ENCODE measurements at regions not wholly inside any gene's neighbourhood (a gene's known extent, or its start where the extent isn't known, plus 50 kb on each side); places are given as distances from the start of the nearest gene placed in this dataset.

- in situ Hi-C loops (cut with MboI; ENCODE audit: low sequenced_read_pairs) = no loop called here
- intact Hi-C loops (cut with micrococcal nuclease) = no loop called here
- no peak overlapping the region for H3K4me3 ChIP-seq (ENCODE audit: insufficient read depth, low read depth, low read length)
- no peaks in the 10 kb centered on the region for H3K9me1 ChIP-seq (ENCODE audit: insufficient read depth, low read length)
- no peak for DNase-seq
- no peaks in the 10 kb centered on the region for H3K4me1 ChIP-seq (ENCODE audit: control insufficient read depth, insufficient read depth, low read length)
- dilution Hi-C loops (cut with HindIII; ENCODE audit: low sequenced_read_pairs, unreplicated experiment) = no loop called here
- H3K79me1 ChIP-seq (ENCODE audit: low read depth in 1 of 2, low read length in 2 of 2) = no peaks in the 10 kb centered on the region
- H3K36me3 ChIP-seq (ENCODE audit: control insufficient read depth, insufficient read depth, low read length) = no peaks in the 10 kb centered on the region
- no peak overlapping the region for H2BK20ac ChIP-seq (ENCODE audit: low read depth, low read length)
- no peak overlapping the region for H2BK5ac ChIP-seq (ENCODE audit: low read depth, low read length, poor library complexity, severe bottlenecking)
- H3K4me2 ChIP-seq (ENCODE audit: low read depth, low read length) = no peak overlapping the region
- H4K91ac ChIP-seq (ENCODE audit: insufficient read depth, low read depth, low read length) = no peak overlapping the region
- no peak overlapping the region for H4K5ac ChIP-seq (ENCODE audit: low read depth, low read length)
- H3K9ac ChIP-seq (ENCODE audit: low read depth, low read length) = no peak overlapping the region
- H2AFZ ChIP-seq (replicated peaks; ENCODE audit: low read length, poor library complexity) = no peak overlapping the region
- no peak for TF ChIP-seq FOS (IDR thresholded peaks at IDR 0.05; ENCODE audit: low read depth, low read length)
- no peak overlapping the region for H2BK120ac ChIP-seq (ENCODE audit: low read depth, low read length)
- no peak overlapping the region for H2AK5ac ChIP-seq (ENCODE audit: low read depth, low read length)
- H3K4ac ChIP-seq (ENCODE audit: low read depth, low read length) = no peak overlapping the region
- ChIA-PET CTCF (interaction anchor here (0.7 kb wide), 1 partner anchor 267 kb away, joined by 3 read pairs; no protein-coding TSS in a partner anchor), POLR2A (ENCODE audit: unreplicated experiment) (no interaction called here)
- no peak overlapping the region for H3K56ac ChIP-seq (ENCODE audit: extremely low read depth, insufficient read depth, low read length)
- no CpG with 5 or more reads among the region's 2 CpGs for WGBS, 2 experiments (ENCODE audit: extremely low coverage in 2 of 2, insufficient read length in 1 of 2)
- no peaks in the 10 kb centered on the region for H3K27me3 ChIP-seq (ENCODE audit: control insufficient read depth, insufficient read depth, low read length)
- H3K14ac ChIP-seq (replicated peaks; ENCODE audit: low read depth, low read length) = no peak overlapping the region
- BruUV-seq (replicated peaks) = no TSS peak
- no peak overlapping the region for H3K23ac ChIP-seq (ENCODE audit: low read depth, low read length)
- peaks cover 15% of the 10 kb centered on the region for H3K9me3 ChIP-seq (ENCODE audit: control insufficient read depth, insufficient read depth, low read length)
- H3K18ac ChIP-seq (ENCODE audit: low read depth, low read length) = no peak overlapping the region
- no peaks in the 10 kb centered on the region for H4K20me1 ChIP-seq (ENCODE audit: insufficient read depth, low read length)
- H2AK9ac ChIP-seq (replicated peaks; ENCODE audit: low read depth, low read length, poor library complexity) = no peak overlapping the region
- no peak overlapping the region for H2BK15ac ChIP-seq (ENCODE audit: low read depth, low read length)
- H4K8ac ChIP-seq (ENCODE audit: low read depth in 2 of 2, low read length in 2 of 2) = no peak overlapping the region
- no peak overlapping the region for H3K27ac ChIP-seq (ENCODE audit: insufficient read depth, low read length)
- ATAC-seq (ENCODE audit: low read depth) = no peak
These were observed 317.9 kb downstream of the RAB28 start for GRCh38 chr4:13166214-13166613.
